CD4-positive, alpha-beta T cell (primary cell): ENCODE measurements at regions not wholly inside any gene's neighbourhood (a gene's known extent, or its start where the extent isn't known, plus 50 kb on each side); places are given as distances from the start of the nearest gene placed in this dataset.

ENCODE experiments used
- ATAC-seq: fragments of 200-7000 bp; cut with Tn5 transposase; one replicate; pipeline ENCODE4 v1.10.0; 2022; ENCODE audit warnings: mild to moderate bottlenecking; ENCODE audit not compliant: poor library complexity
- CTCF ChIA-PET: fragments of 350-600 bp; sonication (Branson Sonifier 250); formaldehyde crosslinking; loops from one replicate; lab custom pipeline; 2021; ENCODE audit warnings: antibody characterized with exemption, inconsistent platforms; lab: Charles Lee
- POLR2A ChIA-PET: fragments of 350-600 bp; sonication (Branson Sonifier 250); formaldehyde crosslinking; loops from one replicate; lab custom pipeline; 2021; ENCODE audit warnings: antibody characterized with exemption, inconsistent platforms; lab: Charles Lee
- DNase-seq, 14 experiments: peaks; one replicate each; pipeline ENCODE4 v3.0.0-alpha.2; 2013 to 2020; ENCODE audit warnings: mixed read lengths in 2 of 14
- H3K27ac ChIP-seq, 2 donors: one replicate each; pipeline versions ENCODE4 v1.5.1 to v1.7.0; 2013; ENCODE audit warnings: low read length in 2 of 2, low read depth in 1 of 2, mild to moderate bottlenecking in 1 of 2
- H3K27me3 ChIP-seq, 2 experiments: 1 replicate in 1 of 2; 2 replicates in 1 of 2; pipeline versions ENCODE4 v1.6.1 to v1.7.0; 2013; ENCODE audit warnings: low read length in 2 of 2, control low read depth in 1 of 2, mild to moderate bottlenecking in 1 of 2, moderate library complexity in 1 of 2; ENCODE audit not compliant: insufficient read depth in 2 of 2, control insufficient read depth in 1 of 2
- H3K36me3 ChIP-seq: one replicate; pipeline ENCODE4 v1.6.1; 2013; ENCODE audit warnings: low read length, control low read depth; ENCODE audit not compliant: insufficient read depth
- H3K4me1 ChIP-seq: one replicate; pipeline ENCODE4 v1.6.1; 2013; ENCODE audit warnings: low read length, control low read depth; ENCODE audit not compliant: insufficient read depth
- H3K4me3 ChIP-seq: one replicate; pipeline ENCODE4 v1.5.1; 2013; ENCODE audit warnings: mild to moderate bottlenecking, low read length, moderate library complexity
- H3K9me3 ChIP-seq, 2 experiments: 1 replicate in 1 of 2; 2 replicates in 1 of 2; pipeline versions ENCODE4 v1.6.1 to v1.7.0; 2013; ENCODE audit warnings: low read length in 2 of 2, mild to moderate bottlenecking in 2 of 2, control low read depth in 1 of 2, moderate library complexity in 1 of 2; ENCODE audit not compliant: control insufficient read depth in 1 of 2, insufficient read depth in 1 of 2
- H3K27ac Mint-ChIP-seq: one replicate; pipeline ENCODE4 v1.8.0; 2020; ENCODE audit warnings: mixed read lengths
- H3K27me3 Mint-ChIP-seq: one replicate; pipeline ENCODE4 v1.8.0; 2021; ENCODE audit warnings: mixed read lengths
- H3K36me3 Mint-ChIP-seq: one replicate; pipeline ENCODE4 v1.8.0; 2021; ENCODE audit warnings: low read depth, mixed read lengths
- H3K4me1 Mint-ChIP-seq: one replicate; pipeline ENCODE4 v1.8.0; 2021; ENCODE audit warnings: low read depth, mixed read lengths
- H3K4me3 Mint-ChIP-seq: one replicate; pipeline ENCODE4 v1.8.0; 2020; ENCODE audit warnings: mild to moderate bottlenecking, mixed read lengths
- H3K9me3 Mint-ChIP-seq: one replicate; pipeline ENCODE4 v1.8.0; 2020; ENCODE audit warnings: mixed read lengths
- CTCF ChIP-seq: fragments of 200-600 bp; IDR thresholded peaks from one replicate; pipeline ENCODE4 v1.8.0; 2022; ENCODE audit warnings: antibody characterized with exemption, mild to moderate bottlenecking
- intact Hi-C, 2 experiments: fragments of 100-400 bp; cut with DNase I in 1 of 2; cut with micrococcal nuclease in 1 of 2; formaldehyde crosslinking; loops; one replicate each; pipeline versions ENCODE4 v1.15.1 to v1.9.0; 2023 to 2025; cut with DNase I, micrococcal nuclease

- Histone ChIP-seq H3K27ac (no peak overlapping the region), H3K27me3 (peaks cover 0 to 3% of the 10 kb centered on the region in 2 experiments), H3K4me1 (peaks cover 14% of the 10 kb centered on the region), H3K4me3 (no peak overlapping the region), H3K9me3 (no peaks in the 10 kb centered on the region), H3K36me3 (no peaks in the 10 kb centered on the region)
- Mint-ChIP-seq H3K27me3 (peaks cover 4% of the 10 kb centered on the region), H3K4me3 (no peak overlapping the region), H3K9me3 (no peaks in the 10 kb centered on the region), H3K4me1 (peaks cover 41% of the 10 kb centered on the region), H3K27ac (no peak overlapping the region), H3K36me3 (no peaks in the 10 kb centered on the region)
- intact Hi-C loops = loop anchor here (2.0 to 10.0 kb wide), 4 partner anchors 147 to 692 kb away; no protein-coding TSS in a partner anchor
- CTCF ChIA-PET = no interaction called here
- POLR2A ChIA-PET = no interaction called here
- TF ChIP-seq CTCF = no peak
- ATAC-seq (no peak), DNase-seq (no peak)
Observed at GRCh38 chr9:78123808-78124207, 92.2 kb upstream of the GNAQ start.

- Mint-ChIP-seq H3K4me3 (no peak overlapping the region), H3K27ac (no peak overlapping the region), H3K36me3 (no peaks in the 10 kb centered on the region), H3K9me3 (no peaks in the 10 kb centered on the region), H3K4me1 (peaks cover 53% of the 10 kb centered on the region), H3K27me3 (peaks cover 2% of the 10 kb centered on the region)
- Histone ChIP-seq H3K27ac (no peak overlapping the region), H3K9me3 (no peaks in the 10 kb centered on the region), H3K4me1 (peaks cover 19% of the 10 kb centered on the region), H3K36me3 (no peaks in the 10 kb centered on the region), H3K27me3 (no peaks in the 10 kb centered on the region), H3K4me3 (no peak overlapping the region)
- ChIA-PET POLR2A (interaction anchor here (1.2 to 1.6 kb wide), 2 partner anchors 78 to 88 kb away, joined by 3 to 6 read pairs; no protein-coding TSS in a partner anchor), CTCF (interaction anchor here (1.8 kb wide), 1 partner anchor 145 kb away, joined by 4 read pairs; no protein-coding TSS in a partner anchor)
- ATAC-seq (no peak), DNase-seq (peak in 1 of 14 experiments; percentile 29)
- no peak for TF ChIP-seq CTCF
- intact Hi-C loops = loop anchor here (2.0 to 10.0 kb wide), 4 partner anchors 145 to 690 kb away; no protein-coding TSS in a partner anchor
Observed at GRCh38 chr9:78122631-78123030, 91.0 kb upstream of the GNAQ start.

GRCh38 chr9:78121488-78121887, 89.9 kb upstream of the GNAQ start:
- ChIA-PET CTCF (interaction anchor here (1.8 kb wide), 1 partner anchor 144 kb away, joined by 4 read pairs; no protein-coding TSS in a partner anchor), POLR2A (interaction anchor here (0.8 to 1.7 kb wide), 8 partner anchors 8 to 212 kb away, joined by 3 to 9 read pairs (median 4); no protein-coding TSS in a partner anchor)
- H3K27ac ChIP-seq = no peak overlapping the region
- intact Hi-C loops = loop anchor here (2.0 to 10.0 kb wide), 5 partner anchors 144 to 689 kb away; no protein-coding TSS in a partner anchor
- ATAC-seq (no peak), DNase-seq (peak; percentile 20 to 81 (median 50))
- Mint-ChIP-seq H3K27ac (peak overlapping the region; percentile 85), H3K36me3 (no peaks in the 10 kb centered on the region), H3K27me3 (no peaks in the 10 kb centered on the region), H3K9me3 (no peaks in the 10 kb centered on the region), H3K4me1 (peaks cover 62% of the 10 kb centered on the region), H3K4me3 (no peak overlapping the region)
- H3K4me3 ChIP-seq = no peak overlapping the region
- H3K9me3 ChIP-seq = no peaks in the 10 kb centered on the region
- H3K36me3 ChIP-seq = no peaks in the 10 kb centered on the region
- no peaks in the 10 kb centered on the region for H3K27me3 ChIP-seq
- TF ChIP-seq CTCF = peak; percentile 80
- peaks cover 19% of the 10 kb centered on the region for H3K4me1 ChIP-seq
